Breast epithelium (tissue), 3 donors: ENCODE measurements at regions not wholly inside any gene's neighbourhood (a gene's known extent, or its start where the extent isn't known, plus 50 kb on each side); places are given as distances from the start of the nearest gene placed in this dataset.

ENCODE experiments used
- CTCF ChIP-seq, 3 donors: fragments of 450-650 bp; IDR thresholded peaks; one replicate each; pipeline ENCODE4 v1.5.1; 2016 to 2017; ENCODE audit warnings: antibody characterized with exemption in 3 of 3, mild to moderate bottlenecking in 3 of 3, moderate library complexity in 3 of 3
- POLR2A ChIP-seq: fragments of 450-650 bp; IDR thresholded peaks from one replicate; pipeline ENCODE4 v1.6.1; 2016; ENCODE audit warnings: antibody characterized with exemption, mild to moderate bottlenecking, moderate library complexity
- POLR2AphosphoS5 ChIP-seq, 3 donors: sonication (generic); formaldehyde crosslinking; IDR thresholded peaks; one replicate each; pipeline ENCODE4 v1.6.1; 2017; ENCODE audit warnings: antibody characterized with exemption in 3 of 3

- TF ChIP-seq POLR2A (no peak), POLR2AphosphoS5 (IDR thresholded peaks at IDR 0.05) (no peak), CTCF (IDR thresholded peaks at IDR 0.05) (no peak)
These were observed 761.8 kb downstream of the TRAM1L1 start for GRCh38 chr4:116323606-116324005.
